HG03159 (cell line): ENCODE measurements at regions not wholly inside any gene's neighbourhood (a gene's known extent, or its start where the extent isn't known, plus 50 kb on each side); places are given as distances from the start of the nearest gene placed in this dataset.

ENCODE experiments used
- ATAC-seq: cut with Tn5 transposase; IDR thresholded peaks from one replicate; pipeline ENCODE4 v1.9.1; 2021; ENCODE audit warnings: mild to moderate bottlenecking, moderate library complexity; ENCODE audit not compliant: unreplicated experiment

DNA sequence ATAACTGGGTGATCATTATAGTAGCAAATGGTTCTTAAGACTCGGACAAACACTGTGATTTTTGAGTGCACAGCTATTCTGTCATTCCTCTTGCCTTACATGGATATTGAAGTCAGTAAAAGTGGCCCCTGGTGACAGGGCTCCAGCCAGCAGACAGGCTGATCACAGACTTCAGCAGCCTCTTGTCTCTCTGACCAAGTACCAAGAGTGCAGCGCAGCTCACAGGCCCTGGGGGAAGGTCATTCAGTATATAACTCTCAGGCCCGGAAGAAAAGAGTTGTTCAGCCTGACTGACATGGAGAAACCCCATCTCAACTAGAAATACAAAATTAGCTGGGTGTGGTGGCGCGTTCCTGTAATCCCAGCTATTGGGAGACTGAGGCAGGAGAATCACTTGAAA lies 202.6 kb downstream of the HRH4 start:
- no peak for ATAC-seq

DNA sequence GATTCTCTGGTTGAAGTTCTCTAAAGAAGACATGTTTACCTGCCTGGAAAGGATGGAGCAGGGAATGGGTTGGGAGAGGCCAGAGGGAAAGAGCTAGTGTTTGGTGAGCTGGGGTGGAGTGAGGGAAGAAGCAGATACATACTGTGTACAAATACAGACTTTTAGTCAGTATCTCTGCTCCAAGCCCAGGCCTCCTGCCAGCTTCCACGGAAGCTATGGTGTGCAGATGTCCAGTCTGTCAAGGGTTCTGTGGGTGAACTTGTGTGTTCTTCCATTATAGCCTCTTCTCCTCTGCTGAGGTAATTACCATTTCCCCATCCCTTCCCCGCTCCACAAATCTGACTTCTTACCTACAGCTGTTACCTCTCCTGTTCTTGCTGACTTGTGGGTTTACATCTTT lies 208.6 kb downstream of the HRH4 start:
- no peak for ATAC-seq

DNA sequence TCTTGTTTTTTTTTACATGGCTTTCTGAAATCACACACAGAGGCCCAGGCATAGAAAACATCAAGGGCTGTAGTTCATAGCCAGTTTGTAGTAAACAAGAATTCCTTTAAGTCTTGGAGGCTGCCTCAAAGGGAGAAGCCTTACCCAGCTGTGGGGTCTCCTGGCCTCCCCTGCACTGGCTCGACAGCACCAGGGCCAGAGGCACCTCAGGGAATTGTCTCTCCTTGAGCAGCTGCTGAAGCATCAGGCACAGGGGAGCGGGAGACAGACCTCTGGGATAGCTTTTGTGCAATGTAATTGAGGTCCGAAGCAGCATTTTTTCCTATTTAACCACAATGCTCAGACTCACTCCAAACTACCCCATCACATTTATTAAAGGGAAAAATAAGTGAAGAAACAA lies 209.1 kb downstream of the HRH4 start:
- no peak for ATAC-seq

DNA sequence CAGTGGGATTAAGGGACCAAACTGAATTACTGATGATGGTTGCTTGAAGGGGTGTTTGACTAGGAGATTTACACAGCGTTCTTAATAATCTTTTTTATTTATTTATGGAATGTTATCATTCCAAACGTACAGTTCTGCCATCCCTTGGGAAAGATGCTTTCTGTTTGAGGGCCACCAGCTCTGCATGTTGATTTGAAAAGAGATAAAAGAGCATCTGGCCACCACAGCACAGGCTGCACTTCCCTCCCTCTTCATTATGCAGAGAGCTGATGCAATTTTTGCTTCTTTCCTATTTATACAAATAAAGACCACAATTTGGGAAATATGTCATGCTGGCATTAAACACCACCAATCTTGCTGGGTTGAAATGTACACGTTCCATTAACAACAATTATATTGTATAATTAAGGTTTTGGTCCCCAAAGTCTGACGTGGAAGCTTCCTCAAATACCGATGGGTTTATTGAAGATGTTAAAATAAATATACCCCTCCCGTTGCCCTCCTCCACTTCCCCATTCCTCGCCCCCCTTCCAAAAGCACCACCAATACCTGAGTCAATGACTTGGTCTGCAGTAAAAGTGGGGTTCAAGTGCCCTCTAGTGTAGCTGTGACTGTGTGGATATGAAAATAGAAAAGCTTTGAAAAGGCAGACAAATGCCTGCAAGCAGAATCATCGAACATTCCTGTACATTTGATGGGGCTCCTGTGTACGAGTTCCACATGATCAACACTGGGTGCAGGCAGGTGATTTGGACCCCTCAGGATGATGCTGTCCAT lies 211.9 kb downstream of the HRH4 start:
- no peak for ATAC-seq

DNA sequence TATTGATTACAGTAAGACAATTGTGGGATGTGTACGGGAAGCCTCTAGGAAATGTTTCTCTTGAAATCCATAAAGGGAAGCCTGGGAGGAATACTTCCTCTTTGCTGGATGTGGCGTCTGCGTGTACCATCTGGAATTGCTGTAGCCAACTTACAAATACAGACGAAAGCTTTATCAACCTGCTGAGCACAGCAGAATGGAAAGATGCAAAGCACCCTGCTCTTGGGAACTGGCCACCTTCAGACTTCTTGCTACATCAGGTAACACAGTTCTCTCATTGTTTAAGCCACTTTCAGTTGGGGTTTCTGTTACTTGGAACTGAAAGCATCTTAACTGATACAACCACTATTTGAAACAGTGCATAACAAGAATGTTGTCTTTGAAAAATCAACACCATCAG lies 213.8 kb downstream of the HRH4 start:
- ATAC-seq = no peak

DNA sequence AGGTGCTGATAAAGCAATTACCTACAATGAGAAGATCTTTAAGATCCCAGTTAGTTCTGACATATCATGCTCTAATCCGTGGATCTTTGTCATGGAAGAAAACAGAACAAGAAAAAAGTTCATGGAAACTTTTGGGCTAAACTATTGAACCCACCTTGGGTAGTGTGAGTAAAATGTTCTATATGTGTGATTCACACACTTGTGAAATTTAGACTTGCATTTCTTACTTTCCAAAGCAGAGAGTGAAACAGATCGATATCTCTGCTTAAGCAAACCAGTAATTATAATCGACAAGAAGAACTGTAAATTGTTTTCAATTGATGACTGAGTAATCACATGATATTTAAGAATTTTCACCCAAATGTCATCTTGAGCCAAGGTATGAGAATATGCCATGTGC lies 214.2 kb downstream of the HRH4 start:
- no peak for ATAC-seq

DNA sequence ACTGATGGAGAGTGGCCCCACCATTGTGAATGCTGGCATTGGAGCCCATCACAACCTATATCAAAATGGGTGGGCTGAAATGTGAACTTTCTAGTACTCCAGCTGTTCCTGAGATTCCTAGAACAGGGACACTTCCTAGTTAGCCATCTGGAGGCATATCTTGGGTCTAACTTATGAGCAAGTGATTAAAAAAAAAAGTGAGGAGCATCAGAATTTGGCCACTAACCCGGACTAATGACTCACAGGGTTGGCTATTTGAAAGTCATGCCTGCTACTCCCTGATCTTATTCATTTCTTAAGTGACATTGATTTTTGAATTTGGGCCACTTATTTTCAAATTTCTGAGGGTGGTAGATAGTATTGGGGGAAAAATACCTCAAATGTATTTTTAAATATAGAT lies 216.6 kb downstream of the HRH4 start:
- ATAC-seq = no peak

- ATAC-seq = no peak
Observed at GRCh38 chr18:24678107-24678506, 217.7 kb downstream of the HRH4 start.

DNA sequence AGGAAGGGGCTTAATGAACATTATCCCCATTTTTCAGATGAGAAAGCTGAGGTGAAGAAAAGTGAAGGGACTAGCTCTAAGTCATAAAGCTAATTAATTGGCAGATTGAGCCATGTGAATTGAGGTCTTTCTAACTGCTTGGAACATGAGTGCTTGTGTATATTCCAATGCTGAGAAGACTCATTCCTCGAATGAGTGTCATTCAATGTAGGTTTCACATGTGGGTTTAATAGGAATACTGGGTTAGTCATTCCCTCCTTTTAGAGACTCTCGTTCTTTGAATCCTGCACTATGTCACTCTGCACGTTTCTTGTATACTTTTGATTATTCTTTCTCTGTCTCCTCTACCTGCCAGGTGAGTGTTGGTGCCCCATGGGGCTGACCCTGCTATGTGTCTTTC lies 218.2 kb downstream of the HRH4 start:
- no peak for ATAC-seq

- ATAC-seq = no peak
Observed at GRCh38 chr18:24679062-24679461, 218.6 kb downstream of the HRH4 start.

- no peak for ATAC-seq
Observed at GRCh38 chr18:24683925-24684324, 223.5 kb downstream of the HRH4 start.

DNA sequence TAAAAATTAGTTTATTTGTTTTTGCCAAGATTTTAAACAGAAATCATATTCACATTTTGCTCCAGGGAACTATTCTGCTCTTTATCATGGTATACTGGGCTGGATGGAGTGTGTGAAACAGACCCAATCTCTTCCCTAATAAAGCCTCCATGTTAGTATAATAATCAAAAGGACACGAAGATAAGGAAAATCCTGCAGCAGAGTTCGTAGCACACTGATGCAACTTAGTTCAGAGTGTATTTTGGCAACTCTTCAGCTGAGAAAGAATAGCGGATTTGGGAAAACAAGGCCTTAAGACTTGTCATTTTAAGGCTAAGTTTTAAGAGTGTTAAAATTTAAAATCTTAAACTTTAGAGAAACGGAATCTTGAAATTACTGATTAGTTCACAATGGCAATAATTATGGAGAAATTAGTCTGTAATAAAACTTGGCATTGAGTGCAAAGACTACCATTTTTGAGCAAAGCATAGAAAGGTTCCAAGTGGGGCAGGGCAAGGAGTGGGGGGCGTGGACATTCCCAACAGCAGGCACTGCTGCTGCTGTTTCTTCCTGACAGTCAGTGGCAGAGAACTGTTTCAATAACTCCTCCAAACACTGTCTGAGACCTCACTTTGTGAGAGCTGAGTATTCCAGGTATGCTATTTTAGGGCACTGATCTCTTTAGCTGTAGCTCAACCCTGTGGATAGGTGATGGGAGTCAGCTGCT lies 225.0 kb downstream of the HRH4 start:
- no peak for ATAC-seq

- ATAC-seq = no peak
Observed at GRCh38 chr18:24695168-24695567, 234.7 kb downstream of the HRH4 start.

- no peak for ATAC-seq
Observed at GRCh38 chr18:24702001-24702515, 241.6 kb downstream of the HRH4 start.

DNA sequence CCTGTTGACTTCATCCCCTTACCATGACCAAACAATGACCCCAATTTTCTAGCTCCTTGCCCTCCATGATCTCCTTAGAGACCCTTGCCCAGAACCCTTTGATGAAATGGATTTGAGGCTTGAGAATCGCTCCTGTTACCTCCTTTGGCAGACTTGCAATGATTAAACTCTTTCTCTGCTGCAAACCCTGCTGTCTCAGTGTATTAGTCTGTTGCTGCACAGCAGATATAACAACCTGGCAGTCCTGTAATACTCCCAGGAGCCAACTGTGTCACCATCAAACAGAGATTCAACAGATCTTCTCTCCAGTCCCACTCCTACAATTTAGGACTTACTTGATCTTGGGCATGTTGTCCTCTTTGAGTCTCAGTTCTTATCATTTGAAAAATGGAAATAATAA lies 242.9 kb downstream of the HRH4 start:
- no peak for ATAC-seq

DNA sequence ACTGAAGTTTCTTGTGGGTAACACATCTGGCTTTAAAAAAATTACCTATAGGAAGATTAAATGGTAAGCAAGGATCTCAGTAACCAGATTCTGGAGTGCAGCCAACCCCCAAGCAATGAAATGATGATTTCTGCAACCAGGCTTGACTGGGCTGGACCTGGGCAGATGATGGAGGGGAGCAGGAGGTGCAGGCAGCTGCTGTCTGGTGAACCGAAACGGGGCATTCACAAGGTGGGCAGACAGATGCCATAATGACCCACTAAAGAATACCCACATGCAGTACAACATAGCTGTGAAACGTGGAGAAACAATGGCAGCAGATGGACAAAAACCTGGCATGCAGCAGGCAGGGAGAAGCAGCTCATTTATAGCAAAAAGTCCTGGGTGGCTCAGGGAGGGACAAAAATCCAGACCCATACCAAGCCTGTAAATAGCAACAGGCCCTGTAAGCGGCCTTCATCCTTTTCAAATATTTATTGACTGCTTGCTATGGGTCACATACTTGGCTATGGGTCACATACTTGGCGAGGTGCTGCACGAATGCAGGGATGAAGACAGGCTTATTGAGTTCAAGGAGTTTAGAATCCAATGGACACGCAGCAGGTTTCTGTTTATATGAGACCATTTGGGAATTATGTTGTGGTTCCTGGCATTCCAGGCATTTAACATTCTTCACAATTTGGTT lies 244.7 kb downstream of the HRH4 start:
- no peak for ATAC-seq

DNA sequence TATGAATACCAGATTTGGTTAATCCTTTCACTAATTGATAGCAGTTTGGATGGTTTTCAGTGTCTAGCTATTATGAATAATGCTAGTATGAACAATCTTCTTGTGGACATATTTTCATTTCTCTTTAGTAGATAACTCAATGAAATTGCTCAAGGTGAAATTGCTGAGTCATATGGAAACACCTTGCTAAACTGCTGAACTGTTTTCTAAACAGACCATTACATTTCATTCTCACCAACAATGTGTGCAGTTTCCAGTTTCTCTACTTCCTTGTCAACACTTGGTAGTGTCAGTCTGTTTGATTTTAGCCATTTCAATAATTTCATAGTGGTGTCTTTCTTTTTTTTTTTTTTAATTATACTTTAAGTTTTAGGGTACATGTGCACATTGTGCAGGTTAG lies 250.0 kb downstream of the HRH4 start:
- no peak for ATAC-seq

DNA sequence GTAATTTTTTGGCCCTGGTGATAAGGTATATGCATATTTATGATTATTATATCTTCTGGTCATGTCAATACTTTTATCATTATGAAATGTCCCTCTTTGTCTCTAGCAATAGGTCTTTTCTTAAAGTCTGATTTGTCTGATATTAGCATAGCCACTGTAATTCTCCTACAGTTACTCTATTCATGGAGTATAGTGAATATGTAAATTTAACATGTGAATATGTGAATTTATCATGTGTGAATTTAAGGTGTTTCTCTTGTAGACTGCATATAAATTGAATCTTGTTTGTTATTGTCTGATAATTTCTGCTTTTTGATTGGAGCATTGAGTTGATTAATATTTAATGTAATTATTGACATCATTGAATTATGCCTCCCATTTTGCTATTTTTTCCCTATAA lies 259.4 kb downstream of the HRH4 start:
- no peak for ATAC-seq

- ATAC-seq = no peak
Observed at GRCh38 chr18:24721388-24721787, 261.0 kb downstream of the HRH4 start.

GRCh38 chr18:24725644-24726415 lies 265.4 kb downstream of the HRH4 start:
- ATAC-seq = no peak
